ENCODE measurements at regions not wholly inside any gene's neighbourhood (a gene's known extent, or its start where the extent isn't known, plus 50 kb on each side); places are given as distances from the start of the nearest gene placed in this dataset.

GRCh38 chr20:11205769-11206362 is 532.1 kb upstream of the JAG1 start:
- TF ChIP-seq FOXP2 (optimal IDR thresholded peaks at IDR 0.05; ENCODE audit: borderline replicate concordance, extremely low read depth, extremely low read length, insufficient read depth) (no peak), TAF1 (IDR thresholded peaks at IDR 0.05; ENCODE audit: borderline replicate concordance, insufficient read depth, low read length) (no peak), SIN3A (IDR thresholded peaks at IDR 0.05; ENCODE audit: borderline replicate concordance, insufficient read depth, low read length) (no peak), REST (IDR thresholded peaks at IDR 0.05; ENCODE audit: insufficient read depth in 1 of 2, low read depth in 2 of 2, low read length in 2 of 2) (no peak; a peak in 1 of 4 replicates), POLR2AphosphoS5 (IDR thresholded peaks at IDR 0.05; ENCODE audit: low read depth, low read length) (no peak)

GRCh38 chr20:11207749-11208502 is 534.1 kb upstream of the JAG1 start:
- TF ChIP-seq POLR2AphosphoS5 (IDR thresholded peaks at IDR 0.05; ENCODE audit: low read depth, low read length) = no peak
- TF ChIP-seq FOXP2 (optimal IDR thresholded peaks at IDR 0.05; ENCODE audit: borderline replicate concordance, extremely low read depth, extremely low read length, insufficient read depth) = no peak

- TF ChIP-seq SIN3A (IDR thresholded peaks at IDR 0.05; ENCODE audit: borderline replicate concordance, insufficient read depth, low read length) = no peak
- TF ChIP-seq TAF1 (IDR thresholded peaks at IDR 0.05; ENCODE audit: borderline replicate concordance, insufficient read depth, low read length) = no peak
- no peak for TF ChIP-seq FOXP2 (optimal IDR thresholded peaks at IDR 0.05; ENCODE audit: borderline replicate concordance, extremely low read depth, extremely low read length, insufficient read depth)
- TF ChIP-seq REST (IDR thresholded peaks at IDR 0.05; ENCODE audit: insufficient read depth in 1 of 2, low read depth in 2 of 2, low read length in 2 of 2) = no peak
- no peak for TF ChIP-seq POLR2AphosphoS5 (IDR thresholded peaks at IDR 0.05; ENCODE audit: low read depth, low read length)
Observed at GRCh38 chr20:11210611-11211010, 536.8 kb upstream of the JAG1 start.

GRCh38 chr20:11212272-11212671 is 538.5 kb upstream of the JAG1 start:
- no peak for TF ChIP-seq POLR2AphosphoS5 (IDR thresholded peaks at IDR 0.05; ENCODE audit: low read depth, low read length)
- TF ChIP-seq REST (IDR thresholded peaks at IDR 0.05; ENCODE audit: insufficient read depth in 1 of 2, low read depth in 2 of 2, low read length in 2 of 2) = no peak
- no peak for TF ChIP-seq TAF1 (IDR thresholded peaks at IDR 0.05; ENCODE audit: borderline replicate concordance, insufficient read depth, low read length)
- TF ChIP-seq SIN3A (IDR thresholded peaks at IDR 0.05; ENCODE audit: borderline replicate concordance, insufficient read depth, low read length) = no peak
- no peak for TF ChIP-seq FOXP2 (optimal IDR thresholded peaks at IDR 0.05; ENCODE audit: borderline replicate concordance, extremely low read depth, extremely low read length, insufficient read depth)

GRCh38 chr20:11212902-11213301 is 539.1 kb upstream of the JAG1 start:
- TF ChIP-seq TAF1 (IDR thresholded peaks at IDR 0.05; ENCODE audit: borderline replicate concordance, insufficient read depth, low read length) (no peak), SIN3A (IDR thresholded peaks at IDR 0.05; ENCODE audit: borderline replicate concordance, insufficient read depth, low read length) (no peak), POLR2AphosphoS5 (IDR thresholded peaks at IDR 0.05; ENCODE audit: low read depth, low read length) (no peak), REST (IDR thresholded peaks at IDR 0.05; ENCODE audit: insufficient read depth in 1 of 2, low read depth in 2 of 2, low read length in 2 of 2) (no peak), FOXP2 (optimal IDR thresholded peaks at IDR 0.05; ENCODE audit: borderline replicate concordance, extremely low read depth, extremely low read length, insufficient read depth) (no peak)
